ENCODE measurements at regions not wholly inside any gene's neighbourhood (a gene's known extent, or its start where the extent isn't known, plus 50 kb on each side); places are given as distances from the start of the nearest gene placed in this dataset.

- DNase-seq, result no peak
- intact Hi-C loops (cut with micrococcal nuclease), result no loop called here
- TF ChIP-seq, protein P1, sequence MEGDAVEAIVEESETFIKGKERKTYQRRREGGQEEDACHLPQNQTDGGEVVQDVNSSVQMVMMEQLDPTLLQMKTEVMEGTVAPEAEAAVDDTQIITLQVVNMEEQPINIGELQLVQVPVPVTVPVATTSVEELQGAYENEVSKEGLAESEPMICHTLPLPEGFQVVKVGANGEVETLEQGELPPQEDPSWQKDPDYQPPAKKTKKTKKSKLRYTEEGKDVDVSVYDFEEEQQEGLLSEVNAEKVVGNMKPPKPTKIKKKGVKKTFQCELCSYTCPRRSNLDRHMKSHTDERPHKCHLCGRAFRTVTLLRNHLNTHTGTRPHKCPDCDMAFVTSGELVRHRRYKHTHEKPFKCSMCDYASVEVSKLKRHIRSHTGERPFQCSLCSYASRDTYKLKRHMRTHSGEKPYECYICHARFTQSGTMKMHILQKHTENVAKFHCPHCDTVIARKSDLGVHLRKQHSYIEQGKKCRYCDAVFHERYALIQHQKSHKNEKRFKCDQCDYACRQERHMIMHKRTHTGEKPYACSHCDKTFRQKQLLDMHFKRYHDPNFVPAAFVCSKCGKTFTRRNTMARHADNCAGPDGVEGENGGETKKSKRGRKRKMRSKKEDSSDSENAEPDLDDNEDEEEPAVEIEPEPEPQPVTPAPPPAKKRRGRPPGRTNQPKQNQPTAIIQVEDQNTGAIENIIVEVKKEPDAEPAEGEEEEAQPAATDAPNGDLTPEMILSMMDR (IDR thresholded peaks at IDR 0.05; ENCODE audit: borderline replicate concordance), result no peak
- Histone ChIP-seq H3K4me3 (no peak overlapping the region), H3K36me3 (no peaks in the 10 kb centered on the region), H3K27me3 (ENCODE audit: low read depth) (peaks cover 44% of the 10 kb centered on the region), H3K4me1 (no peaks in the 10 kb centered on the region), H3K27ac (replicated peaks) (no peak overlapping the region), H3K9me3 (replicated peaks) (no peaks in the 10 kb centered on the region)
Measured at GRCh38 chr2:66382091-66382490, 52.8 kb upstream of the MEIS1 start.

- Histone ChIP-seq H3K27me3 (ENCODE audit: low read depth) (peaks cover 49% of the 10 kb centered on the region), H3K27ac (replicated peaks) (no peak overlapping the region), H3K4me3 (no peak overlapping the region), H3K36me3 (no peaks in the 10 kb centered on the region), H3K4me1 (no peaks in the 10 kb centered on the region), H3K9me3 (replicated peaks) (no peaks in the 10 kb centered on the region)
- TF ChIP-seq, protein P1 (IDR thresholded peaks at IDR 0.05; ENCODE audit: borderline replicate concordance), result no peak
- intact Hi-C loops (cut with micrococcal nuclease), result no loop called here
- no peak for DNase-seq
Measured at GRCh38 chr2:66379473-66379872, 55.5 kb upstream of the MEIS1 start.

- Histone ChIP-seq H3K4me3 (no peak overlapping the region), H3K27me3 (ENCODE audit: low read depth) (peaks cover 46% of the 10 kb centered on the region), H3K9me3 (replicated peaks) (no peaks in the 10 kb centered on the region), H3K4me1 (no peaks in the 10 kb centered on the region), H3K27ac (replicated peaks) (no peak overlapping the region), H3K36me3 (no peaks in the 10 kb centered on the region)
- intact Hi-C loops (cut with micrococcal nuclease), result no loop called here
- TF ChIP-seq, protein P1 (IDR thresholded peaks at IDR 0.05; ENCODE audit: borderline replicate concordance), result no peak
- DNase-seq, result no peak
Measured at GRCh38 chr2:66377832-66378231, 57.1 kb upstream of the MEIS1 start.

DNA sequence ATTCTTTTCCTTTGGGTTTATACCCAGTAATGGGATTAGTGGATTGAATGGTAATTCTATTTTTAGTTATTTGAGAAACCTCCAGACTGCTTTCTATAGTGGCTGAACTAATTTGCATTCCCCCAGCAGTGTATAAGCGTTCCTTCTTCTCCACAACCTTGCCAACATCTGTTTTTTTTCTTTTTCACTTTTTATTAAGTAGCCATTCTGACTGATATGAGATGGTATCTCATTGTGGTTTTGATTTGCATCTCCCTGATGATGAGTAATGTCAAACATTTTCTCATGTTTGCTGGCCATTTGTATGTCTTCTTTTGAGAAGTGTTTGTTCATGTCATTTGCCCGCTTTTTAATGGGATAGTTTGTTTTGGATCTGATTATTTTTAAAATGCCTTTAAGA, 64.1 kb upstream of the MEIS1 start:
- TF ChIP-seq, protein P1 (IDR thresholded peaks at IDR 0.05; ENCODE audit: borderline replicate concordance), result no peak
- Histone ChIP-seq H3K4me3 (no peak overlapping the region), H3K27ac (replicated peaks) (no peak overlapping the region), H3K9me3 (replicated peaks) (no peaks in the 10 kb centered on the region), H3K4me1 (no peaks in the 10 kb centered on the region), H3K27me3 (ENCODE audit: low read depth) (peaks cover 40% of the 10 kb centered on the region), H3K36me3 (no peaks in the 10 kb centered on the region)
- intact Hi-C loops (cut with micrococcal nuclease), result no loop called here
- DNase-seq, result no peak

DNA sequence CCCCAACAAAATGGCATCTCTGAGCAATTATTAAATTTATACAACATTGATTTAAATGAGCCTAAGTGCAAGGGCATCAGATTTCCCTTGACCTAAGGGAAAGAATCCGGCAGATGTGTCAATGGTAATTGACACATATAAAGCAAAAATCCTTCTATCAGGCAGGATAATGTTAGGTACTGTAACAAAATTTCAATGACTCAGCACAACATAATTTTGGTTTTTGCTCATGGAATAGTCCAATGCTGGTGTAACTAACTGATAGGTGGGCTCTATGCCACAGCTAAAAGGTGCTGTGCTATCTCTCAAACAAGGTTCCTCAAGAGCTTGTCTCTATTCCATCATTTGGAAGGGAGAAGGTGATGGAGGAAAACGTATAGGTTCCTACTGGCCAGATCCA, 68.3 kb upstream of the MEIS1 start:
- no peak for DNase-seq
- TF ChIP-seq, protein P1 (IDR thresholded peaks at IDR 0.05; ENCODE audit: borderline replicate concordance), result no peak
- Histone ChIP-seq H3K4me3 (no peak overlapping the region), H3K27me3 (ENCODE audit: low read depth) (peaks cover 12% of the 10 kb centered on the region), H3K4me1 (peaks cover 14% of the 10 kb centered on the region), H3K36me3 (no peaks in the 10 kb centered on the region), H3K9me3 (replicated peaks) (no peaks in the 10 kb centered on the region), H3K27ac (replicated peaks) (no peak overlapping the region)
- intact Hi-C loops (cut with micrococcal nuclease), result no loop called here
